Naive thymus-derived CD4-positive, alpha-beta T cell (primary cell): ENCODE measurements at regions not wholly inside any gene's neighbourhood (a gene's known extent, or its start where the extent isn't known, plus 50 kb on each side); places are given as distances from the start of the nearest gene placed in this dataset.

Experiments used
- ATAC-seq: fragments of 150-1000 bp; cut with Tn5 transposase; 2 replicates; pipeline ENCODE4 v1.10.0; 2021; ENCODE audit warnings: mild to moderate bottlenecking, moderate library complexity
- CTCF ChIA-PET: fragments of 350-600 bp; sonication (Branson Sonifier 250); formaldehyde crosslinking; loops from one replicate; lab custom pipeline; 2021; ENCODE audit warnings: antibody characterized with exemption; lab: Charles Lee
- POLR2A ChIA-PET: fragments of 350-600 bp; sonication (Branson Sonifier 250); formaldehyde crosslinking; loops from one replicate; lab custom pipeline; 2021; ENCODE audit warnings: antibody characterized with exemption, inconsistent platforms; lab: Charles Lee
- DNase-seq, 9 donors: peaks; one replicate each; pipeline versions ENCODE4 v3.0.0 to v3.0.0-alpha.2; 2020 to 2022; ENCODE audit warnings: mixed read lengths in 1 of 9
- H3K27ac ChIP-seq: one replicate; pipeline ENCODE4 v1.7.0; 2013; ENCODE audit warnings: mild to moderate bottlenecking, low read depth, low read length, moderate library complexity
- H3K27me3 ChIP-seq, 2 donors: one replicate each; pipeline ENCODE4 v1.7.0; 2013; ENCODE audit warnings: low read length in 2 of 2, mild to moderate bottlenecking in 2 of 2, moderate library complexity in 2 of 2; ENCODE audit not compliant: control insufficient read depth in 2 of 2, insufficient read depth in 2 of 2
- H3K36me3 ChIP-seq, 3 experiments: 1 replicate in 2 of 3; 2 replicates in 1 of 3; pipeline ENCODE4 v1.7.0; 2013; ENCODE audit warnings: low read length in 3 of 3, mild to moderate bottlenecking in 3 of 3, moderate library complexity in 1 of 3; ENCODE audit not compliant: insufficient read depth in 3 of 3, control insufficient read depth in 2 of 3
- H3K4me1 ChIP-seq, 2 donors: one replicate each; pipeline ENCODE4 v1.7.0; 2013; ENCODE audit warnings: low read length in 2 of 2, mild to moderate bottlenecking in 2 of 2, moderate library complexity in 1 of 2; ENCODE audit not compliant: control insufficient read depth in 2 of 2, insufficient read depth in 2 of 2
- H3K4me3 ChIP-seq: 2 replicates; pipeline ENCODE4 v1.7.0; 2013; ENCODE audit warnings: mild to moderate bottlenecking, low read length
- H3K9me3 ChIP-seq, 3 experiments: 1 replicate in 2 of 3; 2 replicates in 1 of 3; pipeline ENCODE4 v1.7.0; 2013; ENCODE audit warnings: low read length in 3 of 3; ENCODE audit not compliant: control insufficient read depth in 2 of 3
- H3K27ac Mint-ChIP-seq, 9 donors: one replicate each; pipeline ENCODE4 v1.8.0; 2020 to 2022; ENCODE audit warnings: mixed read lengths in 9 of 9, mild to moderate bottlenecking in 8 of 9, moderate library complexity in 5 of 9, inconsistent platforms in 2 of 9
- H3K27me3 Mint-ChIP-seq, 5 donors: one replicate each; pipeline ENCODE4 v1.8.0; 2021 to 2022; ENCODE audit warnings: mixed read lengths in 5 of 5, mild to moderate bottlenecking in 1 of 5
- H3K36me3 Mint-ChIP-seq, 5 donors: one replicate each; pipeline ENCODE4 v1.8.0; 2020 to 2022; ENCODE audit warnings: mixed read lengths in 5 of 5, mild to moderate bottlenecking in 3 of 5, inconsistent platforms in 1 of 5
- H3K4me1 Mint-ChIP-seq, 7 donors: one replicate each; pipeline ENCODE4 v1.8.0; 2020 to 2022; ENCODE audit warnings: mixed read lengths in 7 of 7, mild to moderate bottlenecking in 3 of 7, inconsistent platforms in 1 of 7
- H3K4me3 Mint-ChIP-seq, 10 donors: one replicate each; pipeline ENCODE4 v1.8.0; 2020 to 2022; ENCODE audit warnings: mild to moderate bottlenecking in 10 of 10, mixed read lengths in 10 of 10, moderate library complexity in 6 of 10, inconsistent platforms in 2 of 10
- H3K9me3 Mint-ChIP-seq, 11 donors: one replicate each; pipeline ENCODE4 v1.8.0; 2020 to 2022; ENCODE audit warnings: mixed read lengths in 11 of 11, mild to moderate bottlenecking in 4 of 11, inconsistent platforms in 1 of 11, moderate library complexity in 1 of 11
- intact Hi-C, 2 donors: fragments of 100-400 bp; cut with micrococcal nuclease; formaldehyde crosslinking; loops; one replicate each; pipeline ENCODE4 v1.15.1; 2023

DNA sequence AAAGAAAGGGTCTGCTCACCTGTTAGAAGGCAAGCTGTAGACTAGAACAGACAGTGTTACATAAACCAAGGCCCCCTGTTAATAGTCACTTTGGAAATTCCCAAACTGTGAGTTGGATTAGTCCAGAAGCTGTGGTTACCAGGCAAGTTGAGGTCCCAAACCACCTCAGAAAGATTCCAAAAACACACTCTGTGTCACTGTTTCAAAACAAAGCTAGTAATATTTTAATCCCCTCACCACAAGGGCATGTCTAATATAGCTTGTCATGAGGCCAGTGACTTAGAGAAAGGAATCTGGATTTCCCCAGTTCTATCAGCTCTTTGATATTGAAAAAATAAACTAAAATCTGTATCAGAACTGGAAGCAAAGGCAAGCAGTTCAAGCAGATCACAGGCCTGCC, 244.6 kb downstream of the HAO1 start:
- POLR2A ChIA-PET: no interaction called here
- Histone ChIP-seq H3K36me3 (no peaks in the 10 kb centered on the region), H3K27ac (no peak overlapping the region), H3K4me1 (no peaks in the 10 kb centered on the region), H3K9me3 (no peaks in the 10 kb centered on the region), H3K4me3 (no peak overlapping the region), H3K27me3 (no peaks in the 10 kb centered on the region)
- no peak for DNase-seq
- no peaks in the 10 kb centered on the region for H3K36me3 Mint-ChIP-seq
- CTCF ChIA-PET: no interaction called here
- H3K9me3 Mint-ChIP-seq: peaks cover 0 to 14% (median 1%) of the 10 kb centered on the region in 11 donors
- intact Hi-C loops: loop anchor here in 1 of 2 donors (10.0 kb wide), 1 partner anchor 61 kb away; no protein-coding TSS in a partner anchor
- ATAC-seq: no peak
- H3K27ac Mint-ChIP-seq: no peak overlapping the region
- peaks cover 0 to 4% (median 0%) of the 10 kb centered on the region in 5 donors for H3K27me3 Mint-ChIP-seq
- no peak overlapping the region for H3K4me3 Mint-ChIP-seq
- no peaks in the 10 kb centered on the region for H3K4me1 Mint-ChIP-seq

- H3K4me3 Mint-ChIP-seq: no peak overlapping the region
- no peak overlapping the region for H3K27ac Mint-ChIP-seq
- no peaks in the 10 kb centered on the region for H3K36me3 ChIP-seq
- H3K36me3 Mint-ChIP-seq: no peaks in the 10 kb centered on the region
- H3K27me3 ChIP-seq: no peaks in the 10 kb centered on the region
- POLR2A ChIA-PET: no interaction called here
- H3K27me3 Mint-ChIP-seq: peaks cover 0 to 4% (median 0%) of the 10 kb centered on the region in 5 donors
- H3K9me3 ChIP-seq: no peaks in the 10 kb centered on the region
- no peak overlapping the region for H3K27ac ChIP-seq
- no peak for ATAC-seq
- no peak overlapping the region for H3K4me3 ChIP-seq
- no peaks in the 10 kb centered on the region for H3K4me1 Mint-ChIP-seq
- H3K9me3 Mint-ChIP-seq: peaks cover 0 to 18% (median 2%) of the 10 kb centered on the region in 11 donors
- intact Hi-C loops: loop anchor here in 1 of 2 donors (10.0 kb wide), 1 partner anchor 62 kb away; no protein-coding TSS in a partner anchor
- DNase-seq: no peak
- CTCF ChIA-PET: no interaction called here
- H3K4me1 ChIP-seq: no peaks in the 10 kb centered on the region
Observed at GRCh38 chr20:7696311-7696710, 243.9 kb downstream of the HAO1 start.

DNA sequence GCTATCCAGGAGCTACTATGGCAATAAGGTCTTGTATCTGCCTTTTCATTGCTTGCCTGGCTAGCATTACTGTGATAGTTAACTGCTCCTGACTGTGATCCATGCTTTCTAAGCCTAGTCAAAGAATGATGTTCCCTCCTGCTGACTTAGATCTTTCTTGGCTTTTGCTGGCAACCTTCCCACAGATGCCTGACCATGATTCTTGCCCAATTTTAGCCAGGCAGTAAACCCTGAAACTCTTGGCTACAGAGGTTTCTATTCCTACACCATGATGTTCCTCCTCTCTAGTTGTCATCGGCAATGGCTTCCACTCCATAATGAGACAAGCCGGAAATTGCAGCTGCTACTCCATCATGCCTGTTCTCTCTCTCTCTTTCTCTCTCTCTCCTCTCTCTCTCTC, 238.1 kb downstream of the HAO1 start:
- peaks cover 3 to 31% (median 8%) of the 10 kb centered on the region in 11 donors for H3K9me3 Mint-ChIP-seq
- Histone ChIP-seq H3K4me1 (no peaks in the 10 kb centered on the region), H3K9me3 (no peaks in the 10 kb centered on the region), H3K4me3 (no peak overlapping the region), H3K27ac (no peak overlapping the region), H3K36me3 (no peaks in the 10 kb centered on the region), H3K27me3 (no peaks in the 10 kb centered on the region)
- H3K27me3 Mint-ChIP-seq: no peaks in the 10 kb centered on the region
- H3K36me3 Mint-ChIP-seq: no peaks in the 10 kb centered on the region
- no peak overlapping the region for H3K4me3 Mint-ChIP-seq
- DNase-seq (no peak), ATAC-seq (no peak)
- CTCF ChIA-PET: no interaction called here
- POLR2A ChIA-PET: interaction anchor here (0.6 kb wide), 1 partner anchor 34 kb away, joined by 3 read pairs; no protein-coding TSS in a partner anchor
- intact Hi-C loops: no loop called here
- H3K27ac Mint-ChIP-seq: no peak overlapping the region
- no peaks in the 10 kb centered on the region for H3K4me1 Mint-ChIP-seq

DNA sequence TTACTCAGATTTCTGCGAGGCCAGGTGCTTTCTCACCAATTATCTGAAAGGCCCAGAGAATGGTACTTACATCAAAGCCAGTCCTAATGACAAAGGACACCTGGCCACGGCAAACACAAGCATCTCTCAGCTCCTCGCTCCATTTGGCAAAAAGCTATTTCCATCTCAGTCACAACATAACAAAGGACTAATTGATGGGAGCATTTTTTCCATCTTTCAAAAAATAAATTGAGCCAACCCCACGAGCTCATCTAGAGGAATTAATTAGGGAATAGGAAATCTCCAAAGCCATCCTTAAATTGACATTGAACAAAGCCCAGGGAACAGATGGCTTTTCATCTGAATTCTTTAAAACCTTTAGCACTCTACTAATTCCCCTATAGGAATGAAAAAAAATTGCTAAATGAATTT, 236.7 kb downstream of the HAO1 start:
- Histone ChIP-seq H3K27me3 (no peaks in the 10 kb centered on the region), H3K4me1 (no peaks in the 10 kb centered on the region), H3K27ac (no peak overlapping the region), H3K36me3 (no peaks in the 10 kb centered on the region), H3K4me3 (no peak overlapping the region), H3K9me3 (no peaks in the 10 kb centered on the region)
- ATAC-seq: no peak
- H3K4me3 Mint-ChIP-seq: no peak overlapping the region
- DNase-seq: no peak
- CTCF ChIA-PET: no interaction called here
- peaks cover 1 to 27% (median 6%) of the 10 kb centered on the region in 11 donors for H3K9me3 Mint-ChIP-seq
- POLR2A ChIA-PET: no interaction called here
- H3K27me3 Mint-ChIP-seq: no peaks in the 10 kb centered on the region
- no peak overlapping the region for H3K27ac Mint-ChIP-seq
- H3K4me1 Mint-ChIP-seq: no peaks in the 10 kb centered on the region
- H3K36me3 Mint-ChIP-seq: no peaks in the 10 kb centered on the region
- intact Hi-C loops: no loop called here

- no peaks in the 10 kb centered on the region for H3K36me3 Mint-ChIP-seq
- DNase-seq (no peak), ATAC-seq (no peak)
- ChIA-PET POLR2A (no interaction called here), CTCF (no interaction called here)
- Histone ChIP-seq H3K27me3 (no peaks in the 10 kb centered on the region), H3K27ac (no peak overlapping the region), H3K4me3 (no peak overlapping the region), H3K9me3 (no peaks in the 10 kb centered on the region), H3K36me3 (no peaks in the 10 kb centered on the region), H3K4me1 (no peaks in the 10 kb centered on the region)
- intact Hi-C loops: no loop called here
- H3K4me1 Mint-ChIP-seq: no peaks in the 10 kb centered on the region
- H3K27ac Mint-ChIP-seq: no peak overlapping the region
- no peak overlapping the region for H3K4me3 Mint-ChIP-seq
- H3K27me3 Mint-ChIP-seq: no peaks in the 10 kb centered on the region
- H3K9me3 Mint-ChIP-seq: peaks cover 1 to 27% (median 6%) of the 10 kb centered on the region in 11 donors
Observed at GRCh38 chr20:7703996-7704395, 236.3 kb downstream of the HAO1 start.

- H3K4me3 ChIP-seq: no peak overlapping the region
- Mint-ChIP-seq H3K27ac (no peak overlapping the region), H3K36me3 (no peaks in the 10 kb centered on the region), H3K27me3 (no peaks in the 10 kb centered on the region), H3K4me1 (no peaks in the 10 kb centered on the region), H3K9me3 (peaks cover 0 to 12% (median 3%) of the 10 kb centered on the region in 11 donors), H3K4me3 (no peak overlapping the region)
- ChIA-PET CTCF (no interaction called here), POLR2A (no interaction called here)
- no peaks in the 10 kb centered on the region for H3K27me3 ChIP-seq
- no peaks in the 10 kb centered on the region for H3K36me3 ChIP-seq
- no peaks in the 10 kb centered on the region for H3K9me3 ChIP-seq
- intact Hi-C loops: no loop called here
- DNase-seq: no peak
- no peak overlapping the region for H3K27ac ChIP-seq
- no peaks in the 10 kb centered on the region for H3K4me1 ChIP-seq
- no peak for ATAC-seq
Observed at GRCh38 chr20:7708112-7708511, 232.1 kb downstream of the HAO1 start.

DNA sequence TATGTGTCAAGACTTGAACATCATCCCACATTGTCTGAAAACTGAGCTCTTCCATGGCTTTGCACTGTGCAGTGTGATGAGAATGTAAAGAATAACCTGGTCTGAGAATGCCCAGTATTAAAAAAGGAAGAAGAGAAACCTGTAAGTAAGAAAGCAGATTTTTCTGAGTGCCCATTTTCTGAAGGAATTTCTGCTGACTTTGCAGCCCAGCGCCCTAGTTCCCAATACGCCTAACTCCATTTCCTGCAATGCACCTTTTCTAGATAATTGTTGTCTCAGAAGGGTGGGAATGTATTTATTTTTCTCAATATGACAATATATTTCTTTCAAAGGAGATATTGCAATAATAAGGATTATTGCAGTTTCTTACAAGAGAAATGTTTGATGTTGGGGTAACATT, 231.5 kb downstream of the HAO1 start:
- no peak overlapping the region for H3K4me3 Mint-ChIP-seq
- ChIA-PET POLR2A (no interaction called here), CTCF (no interaction called here)
- Histone ChIP-seq H3K27ac (no peak overlapping the region), H3K4me3 (no peak overlapping the region), H3K9me3 (no peaks in the 10 kb centered on the region), H3K4me1 (no peaks in the 10 kb centered on the region), H3K36me3 (no peaks in the 10 kb centered on the region), H3K27me3 (no peaks in the 10 kb centered on the region)
- H3K9me3 Mint-ChIP-seq: peaks cover 0 to 9% (median 3%) of the 10 kb centered on the region in 11 donors
- no peak overlapping the region for H3K27ac Mint-ChIP-seq
- intact Hi-C loops: no loop called here
- H3K4me1 Mint-ChIP-seq: no peaks in the 10 kb centered on the region
- H3K27me3 Mint-ChIP-seq: no peaks in the 10 kb centered on the region
- DNase-seq: no peak
- H3K36me3 Mint-ChIP-seq: no peaks in the 10 kb centered on the region
- ATAC-seq: no peak
